Activated CD4-positive, alpha-beta memory T cell treated with anti-CD3 and anti-CD28 coated beads for 36 hours (primary cell): ENCODE measurements at regions not wholly inside any gene's neighbourhood (a gene's known extent, or its start where the extent isn't known, plus 50 kb on each side); places are given as distances from the start of the nearest gene placed in this dataset.

ENCODE experiments used
- CTCF ChIA-PET: fragments of 350-600 bp; sonication (Branson Sonifier 250); formaldehyde crosslinking; loops from one replicate; lab custom pipeline; 2021; ENCODE audit warnings: antibody characterized with exemption, inconsistent platforms; lab: Charles Lee
- POLR2A ChIA-PET: fragments of 350-600 bp; sonication (Branson Sonifier 250); formaldehyde crosslinking; loops from one replicate; lab custom pipeline; 2021; ENCODE audit warnings: antibody characterized with exemption; lab: Charles Lee
- DNase-seq: peaks from one replicate; pipeline ENCODE4 v3.0.0-alpha.2; 2020
- H3K27ac Mint-ChIP-seq: one replicate; pipeline ENCODE4 v1.8.0; 2021; ENCODE audit warnings: mixed read lengths
- H3K27me3 Mint-ChIP-seq: one replicate; pipeline ENCODE4 v1.8.0; 2021; ENCODE audit warnings: mixed read lengths
- H3K36me3 Mint-ChIP-seq: one replicate; pipeline ENCODE4 v1.8.0; 2021; ENCODE audit warnings: mixed read lengths
- H3K4me1 Mint-ChIP-seq: one replicate; pipeline ENCODE4 v1.8.0; 2021; ENCODE audit warnings: low read depth, mixed read lengths
- H3K4me3 Mint-ChIP-seq: one replicate; pipeline ENCODE4 v1.8.0; 2021; ENCODE audit warnings: mild to moderate bottlenecking, mixed read lengths
- H3K9me3 Mint-ChIP-seq: one replicate; pipeline ENCODE4 v1.8.0; 2021; ENCODE audit warnings: mixed read lengths
- intact Hi-C: fragments of 100-400 bp; cut with micrococcal nuclease; formaldehyde crosslinking; loops from one replicate; pipeline ENCODE4 v1.15.1; 2023

DNA sequence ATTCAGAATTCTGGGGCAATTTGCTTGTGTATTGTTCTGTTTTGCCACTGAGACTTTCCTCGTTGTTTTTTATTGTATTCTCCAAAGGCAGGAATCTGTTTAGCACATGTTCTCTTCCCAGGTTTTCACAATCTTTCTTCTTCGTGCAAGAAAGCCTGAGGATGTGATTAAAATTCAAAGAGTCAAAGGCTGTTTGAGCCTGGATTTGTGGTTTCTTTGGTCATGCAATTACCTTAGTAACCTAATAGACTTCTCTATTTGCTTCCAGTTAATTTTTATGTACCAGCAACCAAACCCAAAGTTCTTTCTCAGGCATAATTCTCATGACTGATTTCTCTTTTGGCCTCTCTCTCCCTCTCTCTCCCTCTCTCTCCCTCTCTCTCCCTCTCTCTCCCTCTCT is 1420.1 kb upstream of the TENM3 start:
- ChIA-PET POLR2A (no interaction called here), CTCF (no interaction called here)
- H3K36me3 Mint-ChIP-seq: no peaks in the 10 kb centered on the region
- peaks cover 4% of the 10 kb centered on the region for H3K9me3 Mint-ChIP-seq
- H3K27me3 Mint-ChIP-seq: no peaks in the 10 kb centered on the region
- H3K4me3 Mint-ChIP-seq: no peak overlapping the region
- no peak for DNase-seq
- intact Hi-C loops: no loop called here
- H3K4me1 Mint-ChIP-seq: no peaks in the 10 kb centered on the region
- no peak overlapping the region for H3K27ac Mint-ChIP-seq

DNA sequence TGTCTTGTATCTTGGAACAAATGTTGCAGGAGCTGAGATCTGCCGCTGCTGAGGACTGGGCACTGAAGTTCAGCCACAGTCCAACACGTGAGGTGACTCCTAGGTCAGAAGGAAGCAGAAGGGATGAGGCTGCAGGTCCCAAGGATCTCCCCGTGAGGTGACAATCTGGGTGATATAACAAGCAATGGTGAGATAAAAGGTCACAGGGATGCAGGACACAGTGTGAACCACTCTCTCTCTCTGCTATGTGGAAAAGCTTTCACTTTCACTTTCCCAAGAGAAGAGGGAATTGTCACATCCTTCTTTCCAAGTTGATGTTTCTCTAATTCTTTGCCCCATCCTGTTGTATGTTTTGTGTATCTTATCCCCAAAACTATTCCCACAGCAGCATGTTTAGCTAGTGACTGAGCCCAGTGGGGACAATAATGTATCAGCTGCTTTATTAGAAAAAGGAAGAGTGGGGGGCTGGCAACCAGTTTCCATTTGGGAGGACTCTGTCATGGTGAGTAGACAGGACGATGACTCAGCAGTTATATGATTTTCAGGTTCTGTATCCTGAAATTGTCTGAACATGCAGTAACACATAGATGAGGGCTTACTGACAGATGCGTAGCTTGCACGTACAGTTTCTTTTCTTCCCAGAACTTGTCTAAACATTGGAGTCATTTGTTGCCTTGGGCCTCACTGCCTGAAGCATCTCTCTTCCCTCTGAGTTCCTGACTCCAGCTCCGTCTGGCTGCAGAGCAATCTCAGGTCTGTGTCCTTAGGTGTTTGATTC is 1415.8 kb upstream of the TENM3 start:
- Mint-ChIP-seq H3K27ac (no peak overlapping the region), H3K27me3 (no peaks in the 10 kb centered on the region), H3K4me3 (no peak overlapping the region), H3K36me3 (no peaks in the 10 kb centered on the region), H3K4me1 (no peaks in the 10 kb centered on the region), H3K9me3 (peaks cover 4% of the 10 kb centered on the region)
- ChIA-PET POLR2A (no interaction called here), CTCF (no interaction called here)
- intact Hi-C loops: no loop called here
- DNase-seq: no peak

DNA sequence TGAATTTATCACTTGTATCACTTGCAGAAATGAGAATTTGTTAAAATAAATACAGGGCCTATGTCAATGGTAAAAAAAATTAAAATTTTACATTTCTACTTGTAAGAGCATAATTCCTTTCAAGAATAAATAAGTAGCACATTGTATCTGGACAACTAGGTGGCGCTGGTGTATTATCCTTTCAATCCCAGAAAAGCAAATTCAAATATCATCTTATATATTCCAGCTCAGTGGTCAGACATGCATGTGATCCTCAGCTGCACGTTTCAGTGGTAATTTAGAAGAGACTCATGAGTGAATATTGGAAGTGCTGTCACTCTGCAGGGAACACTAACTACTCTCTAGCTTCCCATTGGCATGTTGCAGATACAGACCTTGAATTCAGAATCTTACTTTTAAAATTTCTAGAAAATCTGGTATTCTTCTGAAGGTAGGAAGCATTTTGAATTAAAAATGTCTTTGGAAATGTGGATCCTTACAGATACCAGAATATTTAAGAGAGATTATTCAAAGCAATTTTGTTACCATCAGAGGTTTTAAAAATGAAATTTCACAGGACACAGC is 1414.7 kb upstream of the TENM3 start:
- Mint-ChIP-seq H3K27ac (no peak overlapping the region), H3K36me3 (no peaks in the 10 kb centered on the region), H3K4me1 (no peaks in the 10 kb centered on the region), H3K27me3 (no peaks in the 10 kb centered on the region), H3K4me3 (no peak overlapping the region), H3K9me3 (peaks cover 4% of the 10 kb centered on the region)
- intact Hi-C loops: no loop called here
- DNase-seq: no peak
- CTCF ChIA-PET: no interaction called here
- POLR2A ChIA-PET: no interaction called here

DNA sequence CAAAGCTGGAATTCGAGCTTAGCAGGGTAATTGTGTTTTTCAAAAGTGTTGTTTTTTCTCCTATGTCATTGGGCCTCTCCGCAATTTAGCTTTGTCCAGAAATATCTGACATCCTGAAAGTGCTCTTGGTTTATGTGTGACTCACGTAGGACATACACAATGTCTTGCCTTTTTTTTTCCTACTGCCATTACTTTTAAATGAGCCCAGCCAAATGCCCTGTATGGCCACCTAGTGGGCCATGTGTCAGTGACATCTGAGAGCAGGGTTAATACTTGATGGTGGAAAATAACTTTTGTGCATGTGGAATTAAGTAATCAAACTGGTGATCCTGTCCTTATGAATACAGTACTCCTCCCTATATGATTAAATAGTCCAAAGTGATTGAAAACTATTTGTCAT is 1411.1 kb upstream of the TENM3 start:
- Mint-ChIP-seq H3K27me3 (no peaks in the 10 kb centered on the region), H3K27ac (no peak overlapping the region), H3K4me1 (no peaks in the 10 kb centered on the region), H3K4me3 (no peak overlapping the region), H3K9me3 (no peaks in the 10 kb centered on the region), H3K36me3 (no peaks in the 10 kb centered on the region)
- CTCF ChIA-PET: no interaction called here
- DNase-seq: no peak
- intact Hi-C loops: no loop called here
- POLR2A ChIA-PET: no interaction called here

DNA sequence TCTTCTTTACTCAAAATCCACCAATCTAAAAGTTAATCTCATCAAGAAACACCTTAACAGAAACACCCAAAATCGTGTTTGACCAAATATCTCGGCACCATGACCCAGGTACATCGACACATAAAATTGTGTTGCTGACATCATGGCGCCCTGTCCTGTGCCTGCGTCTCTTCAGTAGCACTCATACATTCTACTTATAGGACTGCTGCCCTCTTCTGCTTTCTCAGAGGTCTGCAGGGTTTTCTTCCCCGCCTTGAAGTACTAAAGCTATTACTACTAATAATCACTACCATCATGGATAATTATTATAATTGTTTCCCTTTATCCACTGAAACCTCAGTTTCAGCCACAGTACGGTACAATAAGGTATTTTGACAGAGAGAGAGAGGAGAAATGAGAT is 1403.1 kb upstream of the TENM3 start:
- Mint-ChIP-seq H3K4me3 (no peak overlapping the region), H3K27me3 (no peaks in the 10 kb centered on the region), H3K27ac (no peak overlapping the region), H3K4me1 (no peaks in the 10 kb centered on the region), H3K9me3 (peaks cover 2% of the 10 kb centered on the region), H3K36me3 (no peaks in the 10 kb centered on the region)
- no peak for DNase-seq
- ChIA-PET POLR2A (no interaction called here), CTCF (no interaction called here)
- intact Hi-C loops: no loop called here

DNA sequence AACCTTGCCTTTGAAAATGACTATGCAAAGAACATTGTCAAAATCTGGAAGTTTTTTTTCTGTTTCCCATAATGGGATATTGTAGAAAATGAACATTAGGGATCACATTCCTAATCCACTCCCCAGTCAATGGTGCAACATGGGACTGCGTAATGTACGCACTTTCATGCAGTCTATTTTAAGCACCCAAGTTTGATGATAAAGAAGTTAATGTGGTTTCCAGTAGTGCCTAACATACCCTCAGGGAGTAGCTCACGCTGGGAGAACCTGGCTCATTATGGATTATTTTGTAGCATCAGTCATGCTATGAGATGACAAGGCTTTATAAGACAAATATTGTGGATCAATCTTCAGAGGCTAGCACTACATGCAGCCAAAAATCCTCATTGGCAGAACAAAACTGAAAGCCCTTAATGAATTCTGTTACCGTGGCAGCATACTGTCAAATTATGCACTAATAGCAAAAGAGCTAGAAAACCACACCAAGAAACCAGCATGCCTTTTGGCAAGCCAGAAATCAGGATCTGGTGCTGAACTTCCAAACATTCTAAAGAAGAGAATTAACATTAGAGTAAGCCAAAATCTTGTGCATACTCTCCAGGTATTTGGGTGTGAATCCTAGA is 1392.8 kb upstream of the TENM3 start:
- H3K36me3 Mint-ChIP-seq: no peaks in the 10 kb centered on the region
- DNase-seq: no peak
- H3K27me3 Mint-ChIP-seq: no peaks in the 10 kb centered on the region
- CTCF ChIA-PET: no interaction called here
- intact Hi-C loops: no loop called here
- H3K27ac Mint-ChIP-seq: no peak overlapping the region
- no peak overlapping the region for H3K4me3 Mint-ChIP-seq
- H3K4me1 Mint-ChIP-seq: no peaks in the 10 kb centered on the region
- H3K9me3 Mint-ChIP-seq: peaks cover 2% of the 10 kb centered on the region
- POLR2A ChIA-PET: no interaction called here

DNA sequence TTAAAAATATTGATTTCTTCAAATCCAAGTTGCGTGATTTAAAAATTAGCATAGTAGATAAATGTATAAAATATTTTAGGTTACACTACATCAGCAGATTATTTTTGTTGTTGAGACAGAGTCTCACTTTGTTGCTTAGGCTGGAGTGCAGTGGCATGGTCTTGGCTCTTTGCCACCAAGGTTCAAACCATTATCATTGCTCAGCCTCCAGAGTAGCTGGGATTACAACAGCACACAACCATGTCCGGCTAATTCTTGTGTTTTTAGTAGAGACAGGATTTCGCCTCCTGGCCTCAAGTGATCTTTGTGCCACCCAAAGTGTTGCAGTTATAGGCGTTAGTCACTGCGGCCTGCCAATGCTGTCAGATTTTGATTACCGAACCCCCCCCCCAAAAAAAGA is 1390.5 kb upstream of the TENM3 start:
- intact Hi-C loops: no loop called here
- ChIA-PET POLR2A (no interaction called here), CTCF (no interaction called here)
- Mint-ChIP-seq H3K36me3 (no peaks in the 10 kb centered on the region), H3K27ac (no peak overlapping the region), H3K27me3 (no peaks in the 10 kb centered on the region), H3K4me3 (no peak overlapping the region), H3K4me1 (no peaks in the 10 kb centered on the region), H3K9me3 (peaks cover 14% of the 10 kb centered on the region)
- no peak for DNase-seq

DNA sequence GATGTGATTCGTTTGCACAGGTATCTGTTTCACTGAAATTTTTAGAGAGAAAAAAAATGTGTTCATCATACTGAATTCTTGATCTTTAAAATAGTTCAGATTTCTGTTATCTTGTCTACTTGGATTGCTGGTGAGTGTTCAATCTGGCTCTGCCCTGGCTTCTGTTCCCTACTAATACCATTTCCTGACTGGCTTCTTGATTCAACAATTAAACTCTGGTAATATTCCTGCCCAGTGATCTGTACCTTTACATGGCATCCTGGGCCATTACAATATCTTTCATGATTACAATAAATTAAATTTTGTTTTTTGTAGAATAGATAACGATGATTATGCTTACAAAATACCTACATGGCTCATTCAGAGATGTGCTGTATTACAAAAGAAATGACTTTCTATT is 1388.0 kb upstream of the TENM3 start:
- no peak for DNase-seq
- Mint-ChIP-seq H3K27me3 (no peaks in the 10 kb centered on the region), H3K4me1 (no peaks in the 10 kb centered on the region), H3K36me3 (no peaks in the 10 kb centered on the region), H3K4me3 (no peak overlapping the region), H3K27ac (no peak overlapping the region), H3K9me3 (peaks cover 20% of the 10 kb centered on the region)
- POLR2A ChIA-PET: no interaction called here
- intact Hi-C loops: no loop called here
- CTCF ChIA-PET: no interaction called here

DNA sequence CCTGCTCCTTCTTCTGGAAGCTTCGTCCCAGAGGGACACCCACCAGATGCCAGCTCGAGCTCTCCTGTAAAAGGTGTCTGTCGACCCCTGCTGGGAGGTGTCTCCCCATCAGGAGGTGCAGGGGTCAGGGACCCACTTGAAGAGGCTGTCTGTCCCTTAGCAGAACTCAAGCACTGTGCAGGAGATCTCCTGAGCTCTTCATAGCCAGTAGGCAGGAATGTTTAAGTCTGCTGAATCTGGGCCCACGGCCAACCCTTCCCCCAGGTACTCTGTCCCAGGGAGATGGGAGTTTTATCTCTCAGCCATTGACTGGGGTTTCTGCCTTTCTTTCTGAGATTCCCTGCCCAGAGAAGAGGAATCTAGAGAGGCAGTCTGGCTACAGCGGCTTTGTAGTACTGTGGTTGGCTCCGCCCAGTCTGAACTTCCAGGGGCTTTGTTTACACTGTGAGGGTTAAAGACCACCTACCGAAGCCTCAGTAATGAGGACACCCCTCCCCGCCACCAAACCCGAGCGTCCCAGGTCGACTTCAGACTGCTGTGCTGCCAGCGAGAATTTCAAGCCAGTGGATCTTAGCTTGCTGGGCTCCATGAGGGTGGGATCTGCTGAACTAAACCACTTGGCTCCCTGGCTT is 1383.0 kb upstream of the TENM3 start:
- no peaks in the 10 kb centered on the region for H3K36me3 Mint-ChIP-seq
- intact Hi-C loops: no loop called here
- POLR2A ChIA-PET: no interaction called here
- no peak for DNase-seq
- H3K27me3 Mint-ChIP-seq: no peaks in the 10 kb centered on the region
- H3K4me3 Mint-ChIP-seq: no peak overlapping the region
- CTCF ChIA-PET: no interaction called here
- H3K4me1 Mint-ChIP-seq: no peaks in the 10 kb centered on the region
- H3K9me3 Mint-ChIP-seq: peaks cover 33% of the 10 kb centered on the region
- H3K27ac Mint-ChIP-seq: no peak overlapping the region

DNA sequence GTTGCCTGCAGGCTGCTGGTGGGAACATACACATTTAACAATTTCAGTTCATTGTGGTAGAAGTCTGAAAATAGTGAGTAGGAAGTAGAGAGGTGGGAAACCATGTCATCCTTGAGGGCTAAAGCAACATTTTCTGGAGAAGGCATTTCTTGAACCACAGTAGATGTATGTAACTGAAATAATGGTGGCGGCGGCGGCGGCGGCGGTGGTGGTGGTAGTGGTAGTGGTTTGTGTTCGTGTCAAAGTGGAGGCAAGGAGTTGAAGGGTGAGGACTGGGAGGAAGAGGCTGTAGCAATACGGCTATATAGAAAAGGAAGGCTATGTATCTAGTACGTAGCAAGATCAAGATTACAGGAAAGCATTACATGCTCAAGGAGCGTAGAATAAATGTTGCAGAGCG is 1381.6 kb upstream of the TENM3 start:
- no peaks in the 10 kb centered on the region for H3K27me3 Mint-ChIP-seq
- H3K4me1 Mint-ChIP-seq: no peaks in the 10 kb centered on the region
- H3K4me3 Mint-ChIP-seq: no peak overlapping the region
- H3K9me3 Mint-ChIP-seq: peaks cover 30% of the 10 kb centered on the region
- intact Hi-C loops: no loop called here
- CTCF ChIA-PET: no interaction called here
- no peaks in the 10 kb centered on the region for H3K36me3 Mint-ChIP-seq
- POLR2A ChIA-PET: no interaction called here
- DNase-seq: no peak
- no peak overlapping the region for H3K27ac Mint-ChIP-seq

DNA sequence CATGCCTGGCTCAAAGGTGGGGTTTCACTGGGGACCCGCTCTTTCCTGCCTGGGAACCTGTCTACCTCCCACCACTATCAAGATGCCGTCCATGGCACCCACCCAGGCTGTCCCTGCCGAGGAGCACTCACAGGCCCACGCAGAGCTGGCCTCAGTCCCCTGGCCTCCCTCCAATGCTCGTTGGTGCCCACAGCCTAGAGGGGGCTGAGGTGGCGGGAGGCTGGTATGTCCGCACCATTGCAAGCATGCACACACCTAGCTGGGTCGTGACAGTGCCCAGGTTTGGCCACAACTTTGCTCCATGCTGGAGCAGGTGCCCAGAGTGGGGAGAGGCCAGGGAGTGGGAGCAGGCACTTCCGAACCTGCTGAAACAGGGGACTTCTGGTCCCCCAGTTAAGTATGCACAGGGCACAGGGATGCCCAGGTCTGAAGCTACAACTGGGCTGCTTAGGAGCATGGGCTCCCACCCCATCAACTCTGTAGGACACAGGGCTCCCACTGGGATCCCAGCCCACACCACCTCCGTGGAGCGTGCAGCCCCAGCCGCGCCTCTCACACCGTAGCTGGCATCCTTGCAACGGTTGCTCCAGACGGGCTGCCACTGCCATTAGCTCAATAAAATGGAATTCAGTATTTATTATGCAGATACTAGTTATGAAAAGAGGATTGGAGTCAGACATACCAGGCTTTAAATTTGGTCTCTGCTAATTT is 1376.1 kb upstream of the TENM3 start:
- POLR2A ChIA-PET: no interaction called here
- CTCF ChIA-PET: no interaction called here
- H3K4me3 Mint-ChIP-seq: no peak overlapping the region
- H3K27me3 Mint-ChIP-seq: no peaks in the 10 kb centered on the region
- no peak overlapping the region for H3K27ac Mint-ChIP-seq
- H3K9me3 Mint-ChIP-seq: peaks cover 16% of the 10 kb centered on the region
- no peaks in the 10 kb centered on the region for H3K36me3 Mint-ChIP-seq
- no peak for DNase-seq
- no peaks in the 10 kb centered on the region for H3K4me1 Mint-ChIP-seq
- intact Hi-C loops: no loop called here

DNA sequence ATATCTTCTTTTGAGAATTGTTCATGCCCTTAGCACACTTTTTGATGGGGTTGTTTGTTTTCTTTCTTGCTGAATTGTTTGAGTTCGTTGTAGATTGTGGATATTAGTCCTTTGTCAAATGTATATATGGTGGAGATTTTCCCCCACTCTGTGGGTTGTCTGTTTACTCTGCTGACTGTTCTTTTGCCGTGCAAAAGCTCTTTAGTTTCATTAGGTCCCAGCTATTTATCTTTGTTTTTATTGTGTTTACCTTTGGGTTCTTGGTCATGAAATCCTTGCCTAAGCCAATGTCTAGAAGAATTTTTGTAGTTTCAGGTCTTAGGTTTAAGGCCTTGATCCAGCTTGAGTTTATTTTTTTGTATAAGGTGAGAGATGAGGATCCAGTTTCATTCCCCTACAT is 1372.6 kb upstream of the TENM3 start:
- Mint-ChIP-seq H3K4me3 (no peak overlapping the region), H3K4me1 (no peaks in the 10 kb centered on the region), H3K36me3 (no peaks in the 10 kb centered on the region), H3K27me3 (no peaks in the 10 kb centered on the region), H3K27ac (no peak overlapping the region), H3K9me3 (peaks cover 23% of the 10 kb centered on the region)
- ChIA-PET CTCF (no interaction called here), POLR2A (no interaction called here)
- no peak for DNase-seq
- intact Hi-C loops: no loop called here
